Stomach (tissue), 8 donors: ENCODE measurements at regions not wholly inside any gene's neighbourhood (a gene's known extent, or its start where the extent isn't known, plus 50 kb on each side); places are given as distances from the start of the nearest gene placed in this dataset.

Source experiments
- DNase-seq, 2 donors: peaks; one replicate each; pipeline versions ENCODE4 v3.0.0 to v3.0.0-alpha.2; 2013 to 2019
- H3K27ac ChIP-seq, 5 donors: fragments of 200-600 bp in 4 of 5; sonication (generic) in 4 of 5; one replicate each; pipeline ENCODE4 v1.5.1; 2013 to 2019; ENCODE audit warnings: mild to moderate bottlenecking in 1 of 5, moderate library complexity in 1 of 5
- H3K27me3 ChIP-seq, 3 donors: fragments of 200-600 bp; sonication (generic); one replicate each; pipeline ENCODE4 v1.5.1; 2017 to 2019; ENCODE audit warnings: mixed run types in 1 of 3
- H3K36me3 ChIP-seq, 4 donors: fragments of 200-600 bp; sonication (generic); 1 replicate in 3 of 4; 2 replicates in 1 of 4; pipeline ENCODE4 v1.5.1; 2016 to 2019
- H3K4me1 ChIP-seq, 4 donors: fragments of 200-600 bp; sonication (generic); one replicate each; pipeline ENCODE4 v1.5.1; 2016 to 2019
- H3K4me3 ChIP-seq, 4 donors: fragments of 200-600 bp; sonication (generic) in 3 of 4; one replicate each; pipeline ENCODE4 v1.5.1; 2016 to 2019; ENCODE audit warnings: mild to moderate bottlenecking in 1 of 4
- H3K9me3 ChIP-seq, 4 donors: fragments of 200-600 bp; sonication (generic); one replicate each; pipeline ENCODE4 v1.5.1; 2016 to 2019
- CTCF ChIP-seq, 7 experiments: fragments of 450-650 bp in 4 of 7; fragments of 200-600 bp in 3 of 7; sonication (generic) in 3 of 7; IDR thresholded peaks; one replicate each; pipeline ENCODE4 v1.5.1; 2016 to 2019; ENCODE audit warnings: antibody characterized with exemption in 7 of 7, control low read depth in 2 of 7, mild to moderate bottlenecking in 1 of 7
- EP300 ChIP-seq: sonication (generic); formaldehyde crosslinking; IDR thresholded peaks from one replicate; pipeline ENCODE4 v1.6.1; 2017; ENCODE audit warnings: antibody characterized with exemption
- POLR2A ChIP-seq, 4 donors: fragments of 450-650 bp; IDR thresholded peaks; one replicate each; pipeline ENCODE4 v1.6.1; 2016; ENCODE audit warnings: antibody characterized with exemption in 4 of 4, control low read depth in 2 of 4, mild to moderate bottlenecking in 1 of 4, moderate library complexity in 1 of 4
- POLR2AphosphoS5 ChIP-seq, 3 donors: sonication (generic); formaldehyde crosslinking; IDR thresholded peaks; one replicate each; pipeline ENCODE4 v1.6.1; 2016; ENCODE audit warnings: antibody characterized with exemption in 3 of 3
- WGBS, 5 donors: extraction: QIAGEN DNeasy Blood & Tissue Kit in 3 of 5; methylation state at CpG; one replicate each; pipeline versions ENCODE4 v1.1.5 to v1.1.7; 2013 to 2018; 5-methylcytosine and 5-hydroxymethylcytosine counted together
- intact Hi-C: fragments of 100-400 bp; cut with DNase I; formaldehyde crosslinking; loops from one replicate; pipeline ENCODE4 v1.15.1; 2023; ENCODE audit warnings: low total_unique reads
- donor health status: healthy with polysubstance abuse.
- donor health status: Bipolar disorder and iron deficiency.
- donor health status: healthy.

GRCh38 chr2:78749638-78750037, 275.9 kb upstream of the REG3G start:
- no peak for TF ChIP-seq EP300
- no peak for TF ChIP-seq POLR2A (IDR thresholded peaks at IDR 0.05)
- TF ChIP-seq POLR2AphosphoS5 (IDR thresholded peaks at IDR 0.05), result no peak
- no peak for TF ChIP-seq CTCF (IDR thresholded peaks at IDR 0.05)
- no peak overlapping the region for H3K27ac ChIP-seq
- 2 to 53% (median 37%) methylated on average over 1 of the region's 1 CpG for WGBS, 5 donors
- H3K4me1 ChIP-seq, result no peaks in the 10 kb centered on the region
- no peak for DNase-seq
- no peaks in the 10 kb centered on the region for H3K9me3 ChIP-seq
- H3K36me3 ChIP-seq, result no peaks in the 10 kb centered on the region
- H3K4me3 ChIP-seq, result no peak overlapping the region
- H3K27me3 ChIP-seq, result no peaks in the 10 kb centered on the region
- intact Hi-C loops, result no loop called here

GRCh38 chr2:78750219-78750618, 275.3 kb upstream of the REG3G start:
- no peak for DNase-seq
- H3K36me3 ChIP-seq, result no peaks in the 10 kb centered on the region
- no peak overlapping the region for H3K27ac ChIP-seq
- WGBS, 5 donors, result 28 to 52% (median 41%) methylated on average over 2 of the region's 2 CpGs
- no peaks in the 10 kb centered on the region for H3K27me3 ChIP-seq
- H3K4me1 ChIP-seq, result no peaks in the 10 kb centered on the region
- no peak for TF ChIP-seq POLR2A (IDR thresholded peaks at IDR 0.05)
- no peak for TF ChIP-seq POLR2AphosphoS5 (IDR thresholded peaks at IDR 0.05)
- no peak for TF ChIP-seq CTCF (IDR thresholded peaks at IDR 0.05)
- TF ChIP-seq EP300, result no peak
- intact Hi-C loops, result no loop called here
- H3K9me3 ChIP-seq, result no peaks in the 10 kb centered on the region
- no peak overlapping the region for H3K4me3 ChIP-seq

- Histone ChIP-seq H3K36me3 (no peaks in the 10 kb centered on the region), H3K4me1 (no peaks in the 10 kb centered on the region), H3K4me3 (no peak overlapping the region), H3K27me3 (no peaks in the 10 kb centered on the region), H3K9me3 (no peaks in the 10 kb centered on the region), H3K27ac (no peak overlapping the region)
- no peak for DNase-seq
- 85 to 94% (median 92%) methylated on average over 6 of the region's 6 CpGs for WGBS, 5 donors
- intact Hi-C loops, result no loop called here
- TF ChIP-seq EP300, result no peak
- TF ChIP-seq POLR2AphosphoS5 (IDR thresholded peaks at IDR 0.05), result no peak
- no peak for TF ChIP-seq CTCF (IDR thresholded peaks at IDR 0.05)
- no peak for TF ChIP-seq POLR2A (IDR thresholded peaks at IDR 0.05)
Measured at GRCh38 chr2:78754930-78755329, 270.6 kb upstream of the REG3G start.

- 25 to 56% (median 42%) methylated on average over 1 of the region's 1 CpG for WGBS, 5 donors
- peaks cover 4 to 21% (median 17%) of the 10 kb centered on the region in 4 donors for H3K9me3 ChIP-seq
- H3K4me1 ChIP-seq, result no peaks in the 10 kb centered on the region
- no peaks in the 10 kb centered on the region for H3K36me3 ChIP-seq
- H3K27me3 ChIP-seq, result no peaks in the 10 kb centered on the region
- no peak overlapping the region for H3K4me3 ChIP-seq
- DNase-seq, result no peak
- TF ChIP-seq EP300, result no peak
- TF ChIP-seq POLR2A (IDR thresholded peaks at IDR 0.05), result no peak
- no peak for TF ChIP-seq POLR2AphosphoS5 (IDR thresholded peaks at IDR 0.05)
- no peak for TF ChIP-seq CTCF (IDR thresholded peaks at IDR 0.05)
- no peak overlapping the region for H3K27ac ChIP-seq
- intact Hi-C loops, result no loop called here
Measured at GRCh38 chr2:78757191-78757590, 268.3 kb upstream of the REG3G start.
